ENCODE measurements at regions not wholly inside any gene's neighbourhood (a gene's known extent, or its start where the extent isn't known, plus 50 kb on each side); places are given as distances from the start of the nearest gene placed in this dataset.

DNA sequence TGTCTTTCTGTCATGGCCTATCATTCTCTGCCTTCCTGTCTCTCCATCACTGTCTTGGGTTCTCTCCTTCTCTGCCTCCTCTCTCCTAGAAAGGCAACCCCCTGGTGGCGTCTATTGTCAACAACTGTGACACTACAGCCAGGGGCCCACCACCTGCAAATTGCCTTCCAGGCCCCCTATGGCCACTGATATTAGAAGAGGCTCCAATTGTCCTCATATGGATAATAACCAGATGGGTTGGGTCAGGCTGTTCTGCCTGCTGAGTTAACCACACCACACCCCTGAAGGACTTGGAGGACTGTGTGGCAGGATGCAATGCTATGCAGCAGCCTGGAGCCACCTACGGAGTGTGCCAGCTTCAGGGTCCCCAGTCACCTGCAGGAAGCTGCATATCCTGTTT lies 665.0 kb downstream of the NTRK3 start:
- no peak for TF ChIP-seq CTCF (IDR thresholded peaks at IDR 0.05)
- TF ChIP-seq POLR2A (IDR thresholded peaks at IDR 0.05), result no peak
- no peak for TF ChIP-seq POLR2AphosphoS5 (IDR thresholded peaks at IDR 0.05)

Data from breast epithelium (tissue), 3 donors.